Nephron (organoid): ENCODE measurements at regions not wholly inside any gene's neighbourhood (a gene's known extent, or its start where the extent isn't known, plus 50 kb on each side); places are given as distances from the start of the nearest gene placed in this dataset.

Experiments
- H3K27ac Mint-ChIP-seq, 3 experiments: 2 replicates each; pipeline ENCODE4 v1.8.0; 2020; ENCODE audit warnings: mixed read lengths in 3 of 3, mild to moderate bottlenecking in 2 of 3, moderate library complexity in 1 of 3
- H3K27me3 Mint-ChIP-seq: 2 replicates; pipeline ENCODE4 v1.8.0; 2021; ENCODE audit warnings: low read depth, mild to moderate bottlenecking, moderate library complexity, mixed read lengths
- H3K36me3 Mint-ChIP-seq: 2 replicates; pipeline ENCODE4 v1.8.0; 2020; ENCODE audit warnings: low read depth, mixed read lengths
- H3K4me1 Mint-ChIP-seq: 2 replicates; pipeline ENCODE4 v1.8.0; 2020; ENCODE audit warnings: mixed read lengths
- H3K4me3 Mint-ChIP-seq, 3 experiments: 2 replicates each; pipeline ENCODE4 v1.8.0; 2020; ENCODE audit warnings: mild to moderate bottlenecking in 3 of 3, mixed read lengths in 3 of 3, moderate library complexity in 2 of 3
- H3K9me3 Mint-ChIP-seq: 2 replicates; pipeline ENCODE4 v1.8.0; 2020; ENCODE audit warnings: mixed read lengths
- CTCF ChIP-seq, 3 experiments: fragments of 200-600 bp; sonication (generic); IDR thresholded peaks; one replicate each; pipeline ENCODE4 v1.5.0; 2021; ENCODE audit warnings: antibody characterized with exemption in 3 of 3; ENCODE audit not compliant: unreplicated experiment in 3 of 3

GRCh38 chr18:78713726-78714125 lies 265.9 kb upstream of the SALL3 start:
- no peak overlapping the region for H3K4me3 Mint-ChIP-seq
- no peak overlapping the region for H3K27ac Mint-ChIP-seq
- H3K4me1 Mint-ChIP-seq = no peaks in the 10 kb centered on the region

GRCh38 chr18:78716022-78716421 lies 263.6 kb upstream of the SALL3 start:
- H3K4me1 Mint-ChIP-seq = peaks cover 6% of the 10 kb centered on the region
- peaks cover 3% of the 10 kb centered on the region for H3K36me3 Mint-ChIP-seq
- H3K4me3 Mint-ChIP-seq = no peak overlapping the region
- TF ChIP-seq CTCF (IDR thresholded peaks at IDR 0.05; ENCODE audit: unreplicated experiment in 3 of 3) = no peak
- H3K9me3 Mint-ChIP-seq = no peaks in the 10 kb centered on the region
- no peak overlapping the region for H3K27ac Mint-ChIP-seq
- peaks cover 28% of the 10 kb centered on the region for H3K27me3 Mint-ChIP-seq

More at GRCh38 chr18:78713726-78714125, 265.9 kb upstream of the SALL3 start:
- peaks cover 10% of the 10 kb centered on the region for H3K27me3 Mint-ChIP-seq
- H3K9me3 Mint-ChIP-seq = peaks cover 3% of the 10 kb centered on the region
- no peak for TF ChIP-seq CTCF (IDR thresholded peaks at IDR 0.05; ENCODE audit: unreplicated experiment in 3 of 3)
- H3K36me3 Mint-ChIP-seq = no peaks in the 10 kb centered on the region

GRCh38 chr18:78716581-78716980 lies 263.0 kb upstream of the SALL3 start:
- no peaks in the 10 kb centered on the region for H3K9me3 Mint-ChIP-seq
- no peak overlapping the region for H3K27ac Mint-ChIP-seq
- TF ChIP-seq CTCF (IDR thresholded peaks at IDR 0.05; ENCODE audit: unreplicated experiment in 3 of 3) = no peak
- peaks cover 3% of the 10 kb centered on the region for H3K36me3 Mint-ChIP-seq
- H3K4me1 Mint-ChIP-seq = peaks cover 10% of the 10 kb centered on the region
- no peak overlapping the region for H3K4me3 Mint-ChIP-seq
- peaks cover 29% of the 10 kb centered on the region for H3K27me3 Mint-ChIP-seq

- Mint-ChIP-seq H3K27me3 (peaks cover 35% of the 10 kb centered on the region), H3K4me1 (peaks cover 16% of the 10 kb centered on the region), H3K36me3 (peaks cover 3% of the 10 kb centered on the region), H3K4me3 (no peak overlapping the region), H3K9me3 (no peaks in the 10 kb centered on the region), H3K27ac (no peak overlapping the region)
- TF ChIP-seq CTCF (IDR thresholded peaks at IDR 0.05; ENCODE audit: unreplicated experiment in 3 of 3) = no peak
Observed at GRCh38 chr18:78717051-78717765, 262.4 kb upstream of the SALL3 start.

GRCh38 chr18:78717766-78718150 lies 261.9 kb upstream of the SALL3 start:
- Mint-ChIP-seq H3K27me3 (peaks cover 40% of the 10 kb centered on the region), H3K9me3 (no peaks in the 10 kb centered on the region), H3K27ac (no peak overlapping the region), H3K4me3 (no peak overlapping the region), H3K36me3 (peaks cover 3% of the 10 kb centered on the region), H3K4me1 (peaks cover 21% of the 10 kb centered on the region)
- no peak for TF ChIP-seq CTCF (IDR thresholded peaks at IDR 0.05; ENCODE audit: unreplicated experiment in 3 of 3)

GRCh38 chr18:78719821-78720220 lies 259.8 kb upstream of the SALL3 start:
- Mint-ChIP-seq H3K4me1 (peaks cover 21% of the 10 kb centered on the region), H3K9me3 (no peaks in the 10 kb centered on the region), H3K36me3 (peaks cover 3% of the 10 kb centered on the region), H3K27me3 (peaks cover 58% of the 10 kb centered on the region), H3K4me3 (no peak overlapping the region), H3K27ac (no peak overlapping the region)
- no peak for TF ChIP-seq CTCF (IDR thresholded peaks at IDR 0.05; ENCODE audit: unreplicated experiment in 3 of 3)
